CD4-positive, alpha-beta T cell (primary cell): ENCODE measurements at regions not wholly inside any gene's neighbourhood (a gene's known extent, or its start where the extent isn't known, plus 50 kb on each side); places are given as distances from the start of the nearest gene placed in this dataset.

Experiments used
- ATAC-seq: fragments of 200-7000 bp; cut with Tn5 transposase; one replicate; pipeline ENCODE4 v1.10.0; 2022; ENCODE audit warnings: mild to moderate bottlenecking; ENCODE audit not compliant: poor library complexity
- CTCF ChIA-PET: fragments of 350-600 bp; sonication (Branson Sonifier 250); formaldehyde crosslinking; loops from one replicate; lab custom pipeline; 2021; ENCODE audit warnings: antibody characterized with exemption, inconsistent platforms; lab: Charles Lee
- POLR2A ChIA-PET: fragments of 350-600 bp; sonication (Branson Sonifier 250); formaldehyde crosslinking; loops from one replicate; lab custom pipeline; 2021; ENCODE audit warnings: antibody characterized with exemption, inconsistent platforms; lab: Charles Lee
- DNase-seq, 14 experiments: peaks; one replicate each; pipeline ENCODE4 v3.0.0-alpha.2; 2013 to 2020; ENCODE audit warnings: mixed read lengths in 2 of 14
- H3K27ac ChIP-seq, 2 donors: one replicate each; pipeline versions ENCODE4 v1.5.1 to v1.7.0; 2013; ENCODE audit warnings: low read length in 2 of 2, low read depth in 1 of 2, mild to moderate bottlenecking in 1 of 2
- H3K27me3 ChIP-seq, 2 experiments: 1 replicate in 1 of 2; 2 replicates in 1 of 2; pipeline versions ENCODE4 v1.6.1 to v1.7.0; 2013; ENCODE audit warnings: low read length in 2 of 2, control low read depth in 1 of 2, mild to moderate bottlenecking in 1 of 2, moderate library complexity in 1 of 2; ENCODE audit not compliant: insufficient read depth in 2 of 2, control insufficient read depth in 1 of 2
- H3K36me3 ChIP-seq: one replicate; pipeline ENCODE4 v1.6.1; 2013; ENCODE audit warnings: low read length, control low read depth; ENCODE audit not compliant: insufficient read depth
- H3K4me1 ChIP-seq: one replicate; pipeline ENCODE4 v1.6.1; 2013; ENCODE audit warnings: low read length, control low read depth; ENCODE audit not compliant: insufficient read depth
- H3K4me3 ChIP-seq: one replicate; pipeline ENCODE4 v1.5.1; 2013; ENCODE audit warnings: mild to moderate bottlenecking, low read length, moderate library complexity
- H3K9me3 ChIP-seq, 2 experiments: 1 replicate in 1 of 2; 2 replicates in 1 of 2; pipeline versions ENCODE4 v1.6.1 to v1.7.0; 2013; ENCODE audit warnings: low read length in 2 of 2, mild to moderate bottlenecking in 2 of 2, control low read depth in 1 of 2, moderate library complexity in 1 of 2; ENCODE audit not compliant: control insufficient read depth in 1 of 2, insufficient read depth in 1 of 2
- H3K27ac Mint-ChIP-seq: one replicate; pipeline ENCODE4 v1.8.0; 2020; ENCODE audit warnings: mixed read lengths
- H3K27me3 Mint-ChIP-seq: one replicate; pipeline ENCODE4 v1.8.0; 2021; ENCODE audit warnings: mixed read lengths
- H3K36me3 Mint-ChIP-seq: one replicate; pipeline ENCODE4 v1.8.0; 2021; ENCODE audit warnings: low read depth, mixed read lengths
- H3K4me1 Mint-ChIP-seq: one replicate; pipeline ENCODE4 v1.8.0; 2021; ENCODE audit warnings: low read depth, mixed read lengths
- H3K4me3 Mint-ChIP-seq: one replicate; pipeline ENCODE4 v1.8.0; 2020; ENCODE audit warnings: mild to moderate bottlenecking, mixed read lengths
- H3K9me3 Mint-ChIP-seq: one replicate; pipeline ENCODE4 v1.8.0; 2020; ENCODE audit warnings: mixed read lengths
- CTCF ChIP-seq: fragments of 200-600 bp; IDR thresholded peaks from one replicate; pipeline ENCODE4 v1.8.0; 2022; ENCODE audit warnings: antibody characterized with exemption, mild to moderate bottlenecking
- intact Hi-C, 2 experiments: fragments of 100-400 bp; cut with DNase I in 1 of 2; cut with micrococcal nuclease in 1 of 2; formaldehyde crosslinking; loops; one replicate each; pipeline versions ENCODE4 v1.15.1 to v1.9.0; 2023 to 2025; cut with DNase I, micrococcal nuclease

- POLR2A ChIA-PET, result no interaction called here
- CTCF ChIA-PET, result no interaction called here
- no peak for ATAC-seq
- Mint-ChIP-seq H3K4me1 (no peaks in the 10 kb centered on the region), H3K36me3 (no peaks in the 10 kb centered on the region), H3K4me3 (no peak overlapping the region), H3K9me3 (no peaks in the 10 kb centered on the region), H3K27me3 (peaks cover 14% of the 10 kb centered on the region), H3K27ac (no peak overlapping the region)
- Histone ChIP-seq H3K9me3 (no peaks in the 10 kb centered on the region), H3K36me3 (no peaks in the 10 kb centered on the region), H3K27me3 (no peaks in the 10 kb centered on the region), H3K4me1 (no peaks in the 10 kb centered on the region), H3K27ac (no peak overlapping the region), H3K4me3 (no peak overlapping the region)
- no peak for TF ChIP-seq CTCF
- intact Hi-C loops, result no loop called here
- DNase-seq, result no peak
Observed at GRCh38 chr5:86807046-86808031, 189.6 kb downstream of the COX7C start.

- Mint-ChIP-seq H3K36me3 (no peaks in the 10 kb centered on the region), H3K4me3 (no peak overlapping the region), H3K27me3 (no peaks in the 10 kb centered on the region), H3K4me1 (no peaks in the 10 kb centered on the region), H3K27ac (no peak overlapping the region), H3K9me3 (no peaks in the 10 kb centered on the region)
- no peak for DNase-seq
- no peak for TF ChIP-seq CTCF
- ChIA-PET CTCF (interaction anchor here (0.9 kb wide), 1 partner anchor 1031 kb away, joined by 3 read pairs; no protein-coding TSS in a partner anchor), POLR2A (no interaction called here)
- Histone ChIP-seq H3K27me3 (no peaks in the 10 kb centered on the region), H3K4me1 (no peaks in the 10 kb centered on the region), H3K9me3 (no peaks in the 10 kb centered on the region), H3K27ac (no peak overlapping the region), H3K4me3 (no peak overlapping the region), H3K36me3 (no peaks in the 10 kb centered on the region)
- intact Hi-C loops, result no loop called here
- ATAC-seq, result no peak
Observed at GRCh38 chr5:86814315-86814714, 196.6 kb downstream of the COX7C start.

- POLR2A ChIA-PET, result no interaction called here
- Mint-ChIP-seq H3K9me3 (no peaks in the 10 kb centered on the region), H3K27me3 (no peaks in the 10 kb centered on the region), H3K4me3 (no peak overlapping the region), H3K27ac (no peak overlapping the region), H3K36me3 (no peaks in the 10 kb centered on the region), H3K4me1 (no peaks in the 10 kb centered on the region)
- ATAC-seq (no peak), DNase-seq (no peak)
- CTCF ChIA-PET, result interaction anchor here (0.9 kb wide), 1 partner anchor 1030 kb away, joined by 3 read pairs; no protein-coding TSS in a partner anchor
- Histone ChIP-seq H3K27me3 (no peaks in the 10 kb centered on the region), H3K36me3 (no peaks in the 10 kb centered on the region), H3K4me3 (no peak overlapping the region), H3K27ac (no peak overlapping the region), H3K9me3 (no peaks in the 10 kb centered on the region), H3K4me1 (no peaks in the 10 kb centered on the region)
- intact Hi-C loops, result no loop called here
- TF ChIP-seq CTCF, result no peak
Observed at GRCh38 chr5:86814907-86815306, 197.2 kb downstream of the COX7C start.
